Vagina (tissue), 2 donors: ENCODE measurements at regions not wholly inside any gene's neighbourhood (a gene's known extent, or its start where the extent isn't known, plus 50 kb on each side); places are given as distances from the start of the nearest gene placed in this dataset.

ENCODE experiments used
- DNase-seq, 2 donors: peaks; one replicate each; pipeline ENCODE4 v3.0.0-alpha.2; 2017; ENCODE audit errors: extremely low spot score in 2 of 2
- H3K27ac ChIP-seq: fragments of 200-600 bp; sonication (generic); one replicate; pipeline ENCODE4 v1.5.1; 2019
- H3K27me3 ChIP-seq: fragments of 200-600 bp; sonication (generic); one replicate; pipeline ENCODE4 v1.5.1; 2019
- H3K36me3 ChIP-seq, 2 donors: fragments of 200-600 bp; sonication (generic); one replicate each; pipeline ENCODE4 v1.5.1; 2017 to 2019
- H3K4me1 ChIP-seq: fragments of 200-600 bp; sonication (generic); one replicate; pipeline ENCODE4 v1.5.1; 2019
- H3K4me3 ChIP-seq, 2 donors: fragments of 200-600 bp; sonication (generic); 1 replicate in 1 of 2; 2 replicates in 1 of 2; pipeline ENCODE4 v1.5.1; 2016 to 2019
- H3K9me3 ChIP-seq: fragments of 200-600 bp; sonication (generic); one replicate; pipeline ENCODE4 v1.5.1; 2019
- POLR2A ChIP-seq, 2 donors: fragments of 450-650 bp; IDR thresholded peaks; one replicate each; pipeline ENCODE4 v1.6.1; 2017; ENCODE audit warnings: antibody characterized with exemption in 2 of 2, mild to moderate bottlenecking in 2 of 2, moderate library complexity in 2 of 2
- POLR2AphosphoS5 ChIP-seq, 2 donors: sonication (generic); formaldehyde crosslinking; IDR thresholded peaks; one replicate each; pipeline ENCODE4 v1.9.0; 2017; ENCODE audit warnings: antibody characterized with exemption in 2 of 2, mild to moderate bottlenecking in 2 of 2, low read depth in 1 of 2; ENCODE audit not compliant: insufficient read depth in 1 of 2
- intact Hi-C: fragments of 100-400 bp; cut with DNase I; formaldehyde crosslinking; loops from one replicate; pipeline ENCODE4 v1.15.1; 2023
- TF ChIP-seq, protein P1 (sequence below), 3 experiments: fragments of 450-650 bp in 2 of 3; fragments of 200-600 bp in 1 of 3; sonication (generic) in 1 of 3; IDR thresholded peaks; one replicate each; pipeline ENCODE4 v1.5.1; 2017 to 2019; ENCODE audit warnings: antibody characterized with exemption in 3 of 3, mild to moderate bottlenecking in 2 of 3, moderate library complexity in 2 of 3

DNA sequence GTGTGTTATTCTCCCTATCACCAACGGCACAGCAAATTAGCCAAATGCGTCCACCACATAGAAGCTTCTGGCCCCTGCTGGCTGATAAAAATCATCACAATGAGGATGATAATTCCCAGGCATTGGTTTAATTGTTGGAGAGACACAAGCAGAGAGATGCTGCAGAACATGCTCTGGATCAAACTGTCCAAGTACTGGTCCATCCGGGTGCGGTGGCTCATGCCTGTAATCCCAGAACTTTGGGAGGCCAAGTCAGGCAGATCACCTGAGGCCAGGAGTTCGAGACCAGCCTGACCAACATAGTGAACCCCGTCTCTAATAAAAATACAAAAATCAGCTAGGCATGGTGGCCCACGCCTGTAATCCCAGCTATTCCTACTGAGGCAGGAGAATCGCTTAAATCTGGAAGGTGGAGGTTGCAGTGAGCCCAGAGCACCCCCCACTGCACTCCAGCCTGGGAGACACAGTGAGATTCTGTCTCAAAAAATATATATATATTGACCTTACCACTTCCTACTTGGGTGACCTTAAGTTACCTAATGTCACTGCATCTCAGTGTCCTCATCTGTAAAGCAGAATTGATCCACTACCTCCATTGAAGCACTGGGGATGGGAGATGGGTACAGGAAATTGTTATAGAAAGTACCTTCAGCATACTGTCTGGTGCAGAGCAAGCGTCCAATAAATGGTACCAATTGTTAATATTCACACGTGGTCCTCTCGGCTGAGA lies 83.7 kb upstream of the EGLN3 start:
- Histone ChIP-seq H3K4me1 (peaks cover 20% of the 10 kb centered on the region), H3K36me3 (no peaks in the 10 kb centered on the region), H3K27me3 (no peaks in the 10 kb centered on the region), H3K9me3 (no peaks in the 10 kb centered on the region), H3K4me3 (no peak overlapping the region), H3K27ac (no peak overlapping the region)
- intact Hi-C loops, result loop anchor here (10.0 kb wide), 1 partner anchor 60 kb away; no protein-coding TSS in a partner anchor
- no peak for TF ChIP-seq POLR2AphosphoS5 (IDR thresholded peaks at IDR 0.05; ENCODE audit: insufficient read depth in 1 of 2, low read depth in 1 of 2)
- no peak for TF ChIP-seq POLR2A (IDR thresholded peaks at IDR 0.05)
- TF ChIP-seq, protein P1, sequence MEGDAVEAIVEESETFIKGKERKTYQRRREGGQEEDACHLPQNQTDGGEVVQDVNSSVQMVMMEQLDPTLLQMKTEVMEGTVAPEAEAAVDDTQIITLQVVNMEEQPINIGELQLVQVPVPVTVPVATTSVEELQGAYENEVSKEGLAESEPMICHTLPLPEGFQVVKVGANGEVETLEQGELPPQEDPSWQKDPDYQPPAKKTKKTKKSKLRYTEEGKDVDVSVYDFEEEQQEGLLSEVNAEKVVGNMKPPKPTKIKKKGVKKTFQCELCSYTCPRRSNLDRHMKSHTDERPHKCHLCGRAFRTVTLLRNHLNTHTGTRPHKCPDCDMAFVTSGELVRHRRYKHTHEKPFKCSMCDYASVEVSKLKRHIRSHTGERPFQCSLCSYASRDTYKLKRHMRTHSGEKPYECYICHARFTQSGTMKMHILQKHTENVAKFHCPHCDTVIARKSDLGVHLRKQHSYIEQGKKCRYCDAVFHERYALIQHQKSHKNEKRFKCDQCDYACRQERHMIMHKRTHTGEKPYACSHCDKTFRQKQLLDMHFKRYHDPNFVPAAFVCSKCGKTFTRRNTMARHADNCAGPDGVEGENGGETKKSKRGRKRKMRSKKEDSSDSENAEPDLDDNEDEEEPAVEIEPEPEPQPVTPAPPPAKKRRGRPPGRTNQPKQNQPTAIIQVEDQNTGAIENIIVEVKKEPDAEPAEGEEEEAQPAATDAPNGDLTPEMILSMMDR (IDR thresholded peaks at IDR 0.05), result no peak
- DNase-seq, result no peak

DNA sequence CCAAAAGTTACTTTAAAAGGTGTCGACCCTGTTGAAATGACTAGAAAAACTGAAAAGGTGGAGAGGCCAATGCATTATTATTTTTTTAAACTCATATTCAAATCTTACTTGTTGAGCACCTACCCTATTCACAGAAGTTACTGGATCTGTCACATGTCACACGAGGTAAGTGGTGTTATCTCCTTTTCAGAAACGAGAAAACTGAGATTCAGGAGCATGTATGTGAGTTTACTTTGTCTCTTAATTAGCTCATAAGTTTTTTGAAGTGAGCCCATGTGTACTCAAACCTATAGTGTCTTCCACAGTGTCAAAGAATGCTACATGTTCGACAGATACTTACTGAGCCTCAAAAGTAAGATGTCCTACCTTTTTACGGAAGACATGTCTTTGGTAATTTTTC lies 81.8 kb upstream of the EGLN3 start:
- Histone ChIP-seq H3K4me3 (no peak overlapping the region), H3K4me1 (peaks cover 25% of the 10 kb centered on the region), H3K27ac (no peak overlapping the region), H3K9me3 (no peaks in the 10 kb centered on the region), H3K36me3 (no peaks in the 10 kb centered on the region), H3K27me3 (no peaks in the 10 kb centered on the region)
- TF ChIP-seq POLR2AphosphoS5 (IDR thresholded peaks at IDR 0.05; ENCODE audit: insufficient read depth in 1 of 2, low read depth in 1 of 2), result no peak
- TF ChIP-seq, protein P1 (IDR thresholded peaks at IDR 0.05), result no peak
- TF ChIP-seq POLR2A (IDR thresholded peaks at IDR 0.05), result no peak
- DNase-seq, result no peak
- intact Hi-C loops, result loop anchor here (10.0 kb wide), 1 partner anchor 58 kb away; no protein-coding TSS in a partner anchor

DNA sequence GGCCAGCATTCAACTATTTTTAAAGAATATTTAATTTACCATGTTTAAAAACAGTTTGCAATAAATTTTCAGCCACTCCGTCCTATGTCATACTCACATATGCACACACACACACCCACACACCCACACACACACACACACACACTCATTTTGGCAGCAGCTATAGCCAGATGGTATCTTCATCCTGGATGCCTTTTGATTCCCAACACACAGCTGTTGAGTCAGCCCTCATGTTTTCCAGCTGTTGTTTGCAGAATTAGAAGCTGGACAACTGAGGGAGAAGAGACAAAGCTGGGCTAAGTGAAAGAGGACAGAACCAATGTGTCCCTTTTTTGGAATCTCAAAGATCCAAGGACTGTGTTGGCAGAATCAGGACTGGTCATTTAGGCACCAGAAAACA lies 80.0 kb upstream of the EGLN3 start:
- no peak for DNase-seq
- no peak for TF ChIP-seq POLR2AphosphoS5 (IDR thresholded peaks at IDR 0.05; ENCODE audit: insufficient read depth in 1 of 2, low read depth in 1 of 2)
- TF ChIP-seq, protein P1 (IDR thresholded peaks at IDR 0.05), result no peak
- no peak for TF ChIP-seq POLR2A (IDR thresholded peaks at IDR 0.05)

DNA sequence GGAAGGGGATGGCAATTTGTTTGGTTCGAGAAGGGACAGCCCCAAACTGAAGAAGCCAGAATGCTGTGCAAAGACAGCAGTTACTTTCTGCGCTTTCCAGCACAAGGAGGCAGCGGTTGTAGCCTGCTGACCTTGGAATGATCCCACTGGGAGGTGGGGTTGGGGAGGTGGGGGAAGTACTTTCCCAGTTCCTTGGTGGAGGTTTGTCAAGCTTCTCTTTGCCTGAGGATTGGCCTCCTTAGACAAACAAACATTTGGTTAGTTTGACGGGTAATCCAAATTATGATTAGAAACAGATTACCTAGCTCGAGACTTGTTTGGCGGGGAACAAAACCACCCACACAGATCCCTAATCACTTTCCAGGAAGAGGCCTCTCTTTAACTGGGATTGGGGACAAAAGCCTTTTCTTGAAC lies 79.1 kb upstream of the EGLN3 start:
- peak overlapping the region; percentile 30 for H3K27ac ChIP-seq
- no peak for DNase-seq
- intact Hi-C loops, result loop anchor here (10.0 kb wide), 1 partner anchor 55 kb away; no protein-coding TSS in a partner anchor

More for the DNA sequence above, 80.0 kb upstream of the EGLN3 start:
- Histone ChIP-seq H3K4me1 (peaks cover 20% of the 10 kb centered on the region), H3K27ac (peak overlapping the region; percentile 10), H3K27me3 (no peaks in the 10 kb centered on the region), H3K36me3 (no peaks in the 10 kb centered on the region), H3K9me3 (no peaks in the 10 kb centered on the region), H3K4me3 (no peak overlapping the region)
- intact Hi-C loops, result loop anchor here (10.0 kb wide), 1 partner anchor 56 kb away; no protein-coding TSS in a partner anchor

DNA sequence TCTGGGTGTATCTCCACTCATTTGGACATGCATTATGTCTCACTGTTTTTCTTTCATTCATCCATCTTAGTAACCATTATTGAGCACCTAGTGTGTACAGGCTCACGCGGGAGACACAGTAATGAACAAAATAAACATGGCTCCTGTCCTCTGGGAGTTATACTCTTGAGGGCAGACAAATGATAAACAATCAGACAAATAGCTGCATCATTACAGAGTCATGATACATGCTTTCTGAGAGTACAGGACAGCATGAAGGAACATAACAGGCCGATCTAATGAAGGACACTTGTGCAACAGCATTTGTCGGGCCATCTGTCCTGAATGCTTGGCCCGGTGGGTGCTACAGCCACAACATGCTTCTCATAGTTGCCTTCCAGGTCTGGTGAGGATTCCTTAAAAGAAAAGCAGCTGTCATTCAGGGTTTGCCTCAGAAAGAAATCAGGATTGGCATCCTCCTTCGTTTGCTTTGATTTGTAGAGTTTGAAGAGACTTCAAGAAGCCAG lies 77.2 kb upstream of the EGLN3 start:
- no peak for DNase-seq
- Histone ChIP-seq H3K27me3 (no peaks in the 10 kb centered on the region), H3K4me3 (no peak overlapping the region), H3K36me3 (no peaks in the 10 kb centered on the region), H3K27ac (no peak overlapping the region), H3K9me3 (no peaks in the 10 kb centered on the region), H3K4me1 (peaks cover 11% of the 10 kb centered on the region)
- TF ChIP-seq, protein P1 (IDR thresholded peaks at IDR 0.05), result no peak
- TF ChIP-seq POLR2AphosphoS5 (IDR thresholded peaks at IDR 0.05; ENCODE audit: insufficient read depth in 1 of 2, low read depth in 1 of 2), result no peak
- TF ChIP-seq POLR2A (IDR thresholded peaks at IDR 0.05), result no peak
- intact Hi-C loops, result no loop called here

More for the DNA sequence above, 79.1 kb upstream of the EGLN3 start:
- peaks cover 11% of the 10 kb centered on the region for H3K4me1 ChIP-seq
- no peaks in the 10 kb centered on the region for H3K36me3 ChIP-seq
- TF ChIP-seq POLR2AphosphoS5 (IDR thresholded peaks at IDR 0.05; ENCODE audit: insufficient read depth in 1 of 2, low read depth in 1 of 2), result no peak
- no peak for TF ChIP-seq POLR2A (IDR thresholded peaks at IDR 0.05)
- no peak overlapping the region for H3K4me3 ChIP-seq
- no peaks in the 10 kb centered on the region for H3K27me3 ChIP-seq
- H3K9me3 ChIP-seq, result no peaks in the 10 kb centered on the region
